Loucy (cell line): ENCODE measurements at regions not wholly inside any gene's neighbourhood (a gene's known extent, or its start where the extent isn't known, plus 50 kb on each side); places are given as distances from the start of the nearest gene placed in this dataset.

Source experiments
- H2AFZ ChIP-seq: fragments of 200-600 bp; sonication (generic); 2 replicates; pipeline ENCODE4 v1.6.0; 2016; ENCODE audit warnings: antibody characterized with exemption, mild to moderate bottlenecking, low read length, moderate library complexity
- H3F3A ChIP-seq: fragments of 200-600 bp; 2 replicates; pipeline ENCODE4 v1.6.0; 2016; ENCODE audit warnings: antibody characterized with exemption, low read depth, mild to moderate bottlenecking
- H3K27me3 ChIP-seq: fragments of 200-600 bp; sonication (generic); 2 replicates; pipeline ENCODE4 v1.6.1; 2014; ENCODE audit warnings: low read length, mild to moderate bottlenecking; ENCODE audit not compliant: insufficient read depth, poor library complexity, severe bottlenecking
- H3K36me3 ChIP-seq: fragments of 200-600 bp; sonication (generic); 2 replicates; pipeline ENCODE4 v1.6.1; 2016; ENCODE audit warnings: low read length; ENCODE audit not compliant: insufficient read depth
- H3K4me1 ChIP-seq: fragments of 200-600 bp; sonication (generic); 2 replicates; pipeline ENCODE4 v1.5.1; 2014; ENCODE audit warnings: low read length, mild to moderate bottlenecking; ENCODE audit not compliant: insufficient read depth, poor library complexity, severe bottlenecking
- H3K4me2 ChIP-seq: fragments of 200-600 bp; sonication (generic); 2 replicates; pipeline ENCODE4 v1.6.0; 2014; ENCODE audit warnings: antibody characterized with exemption, low read length, low read depth, mild to moderate bottlenecking; ENCODE audit not compliant: poor library complexity, severe bottlenecking
- H3K4me3 ChIP-seq: fragments of 200-600 bp; sonication (generic); 2 replicates; pipeline ENCODE4 v1.5.1; 2014; ENCODE audit warnings: low read length, mild to moderate bottlenecking, mixed read lengths; ENCODE audit not compliant: poor library complexity, severe bottlenecking
- H3K79me2 ChIP-seq: fragments of 200-600 bp; sonication (generic); 2 replicates; pipeline ENCODE4 v1.6.1; 2014; ENCODE audit warnings: low read length; ENCODE audit not compliant: insufficient read depth
- H3K9ac ChIP-seq: fragments of 200-600 bp; sonication (generic); 2 replicates; pipeline ENCODE4 v1.6.0; 2014; ENCODE audit warnings: mild to moderate bottlenecking, low read depth, low read length, moderate library complexity; ENCODE audit not compliant: poor library complexity, severe bottlenecking
- H3K9me2 ChIP-seq: fragments of 200-600 bp; sonication (generic); replicated peaks from 2 replicates; pipeline ENCODE4 v1.6.1; 2016; ENCODE audit warnings: low read depth, low read length, mixed read lengths
- H3K9me3 ChIP-seq: fragments of 200-600 bp; sonication (generic); 2 replicates; pipeline ENCODE4 v1.6.1; 2014; ENCODE audit warnings: mild to moderate bottlenecking, antibody characterized with exemption, low read length, low read depth; ENCODE audit not compliant: insufficient read depth
- H4K20me1 ChIP-seq: fragments of 200-600 bp; sonication (generic); 2 replicates; pipeline ENCODE4 v1.6.0; 2014; ENCODE audit warnings: antibody characterized with exemption, low read length, mild to moderate bottlenecking; ENCODE audit not compliant: insufficient read depth, poor library complexity, severe bottlenecking
- CTCF ChIP-seq: fragments of 200-600 bp; sonication (generic); conservative IDR thresholded peaks from 2 replicates; pipeline ENCODE4 v1.5.1; 2014; ENCODE audit warnings: mild to moderate bottlenecking, antibody characterized with exemption, low read length
- EZH2phosphoT487 ChIP-seq: fragments of 200-600 bp; IDR thresholded peaks from 2 replicates; pipeline ENCODE4 v1.6.1; 2018; ENCODE audit warnings: antibody characterized with exemption, mild to moderate bottlenecking, moderate library complexity, borderline replicate concordance

- Histone ChIP-seq H3K9ac (no peak overlapping the region), H3K79me2 (no peaks in the 10 kb centered on the region), H3K9me3 (no peaks in the 10 kb centered on the region), H3K36me3 (no peaks in the 10 kb centered on the region), H3K4me1 (no peaks in the 10 kb centered on the region), H3K4me2 (no peak overlapping the region), H3K4me3 (no peak overlapping the region), H3K9me2 (no peaks in the 10 kb centered on the region), H3K27me3 (no peaks in the 10 kb centered on the region), H2AFZ (no peak overlapping the region), H3F3A (no peaks in the 10 kb centered on the region), H4K20me1 (no peaks in the 10 kb centered on the region)
- TF ChIP-seq CTCF (no peak), EZH2phosphoT487 (no peak)
These were observed 65.2 kb upstream of the MYCN start for GRCh38 chr2:15874854-15875804.

- no peak for TF ChIP-seq EZH2phosphoT487
- TF ChIP-seq CTCF, result no peak
- H4K20me1 ChIP-seq, result no peaks in the 10 kb centered on the region
- H3K27me3 ChIP-seq, result no peaks in the 10 kb centered on the region
- no peaks in the 10 kb centered on the region for H3K79me2 ChIP-seq
- H3K36me3 ChIP-seq, result no peaks in the 10 kb centered on the region
- H3K9me3 ChIP-seq, result no peaks in the 10 kb centered on the region
- H3K4me1 ChIP-seq, result no peaks in the 10 kb centered on the region
- H3K9me2 ChIP-seq, result no peaks in the 10 kb centered on the region
- H2AFZ ChIP-seq, result no peak overlapping the region
- no peak overlapping the region for H3K4me2 ChIP-seq
- H3K9ac ChIP-seq, result no peak overlapping the region
- H3K4me3 ChIP-seq, result no peak overlapping the region
- no peaks in the 10 kb centered on the region for H3F3A ChIP-seq
These were observed 64.2 kb upstream of the MYCN start for GRCh38 chr2:15875969-15876705.

GRCh38 chr2:15880226-15881119 lies 59.9 kb upstream of the MYCN start:
- no peak overlapping the region for H3K9ac ChIP-seq
- H4K20me1 ChIP-seq, result no peaks in the 10 kb centered on the region

More at GRCh38 chr2:15880226-15881119, 59.9 kb upstream of the MYCN start:
- no peak overlapping the region for H2AFZ ChIP-seq
- TF ChIP-seq CTCF (no peak), EZH2phosphoT487 (no peak)
- no peaks in the 10 kb centered on the region for H3F3A ChIP-seq
- no peaks in the 10 kb centered on the region for H3K27me3 ChIP-seq
- H3K4me1 ChIP-seq, result no peaks in the 10 kb centered on the region
- no peaks in the 10 kb centered on the region for H3K79me2 ChIP-seq
- no peaks in the 10 kb centered on the region for H3K9me2 ChIP-seq
- H3K4me3 ChIP-seq, result no peak overlapping the region
- H3K4me2 ChIP-seq, result no peak overlapping the region
- H3K36me3 ChIP-seq, result no peaks in the 10 kb centered on the region
- H3K9me3 ChIP-seq, result no peaks in the 10 kb centered on the region
